Lower leg skin (tissue), 4 donors: ENCODE measurements at regions not wholly inside any gene's neighbourhood (a gene's known extent, or its start where the extent isn't known, plus 50 kb on each side); places are given as distances from the start of the nearest gene placed in this dataset.

ENCODE experiments used
- DNase-seq, 2 donors: peaks; one replicate each; pipeline ENCODE4 v3.0.0-alpha.2; 2019; ENCODE audit warnings: low spot score in 2 of 2
- H3K4me3 ChIP-seq: fragments of 200-600 bp; sonication (generic); 2 replicates; pipeline ENCODE4 v1.5.1; 2017; ENCODE audit warnings: mild to moderate bottlenecking, low read depth; ENCODE audit not compliant: poor library complexity, severe bottlenecking
- POLR2A ChIP-seq, 2 donors: fragments of 450-650 bp; IDR thresholded peaks; one replicate each; pipeline ENCODE4 v1.6.1; 2016 to 2017; ENCODE audit warnings: antibody characterized with exemption in 2 of 2, mild to moderate bottlenecking in 1 of 2, moderate library complexity in 1 of 2
- WGBS, 2 donors: methylation state at CpG; one replicate each; pipeline ENCODE4 v1.1.5; 2018; 5-methylcytosine and 5-hydroxymethylcytosine counted together
- intact Hi-C: fragments of 100-400 bp; cut with DNase I; formaldehyde crosslinking; loops from one replicate; pipeline ENCODE4 v1.15.0; 2023; ENCODE audit warnings: low total_unique reads
- TF ChIP-seq, protein P1 (sequence below), 3 donors: fragments of 450-650 bp; IDR thresholded peaks; one replicate each; pipeline ENCODE4 v1.5.1; 2016; ENCODE audit warnings: antibody characterized with exemption in 3 of 3, mild to moderate bottlenecking in 3 of 3, moderate library complexity in 2 of 3

DNA sequence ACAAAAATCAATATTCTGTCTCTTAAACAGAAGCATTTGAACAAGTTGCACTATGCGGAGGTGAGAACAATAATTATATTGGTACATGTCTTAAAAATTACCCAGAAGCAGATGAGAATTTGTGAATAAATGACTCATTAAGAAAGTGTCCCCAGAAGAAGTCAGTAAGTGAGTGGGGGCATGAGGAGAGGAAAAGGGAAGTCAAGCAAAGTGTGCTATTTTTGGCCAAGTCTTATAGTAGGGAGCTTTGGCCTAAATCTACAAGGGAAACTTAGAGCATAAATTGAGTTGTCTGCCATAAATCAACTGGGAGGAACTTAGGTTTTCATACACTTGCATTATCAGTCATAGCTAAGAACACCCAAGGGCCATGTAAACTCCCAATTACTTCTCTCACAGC, 86.9 kb upstream of the SATB1 start:
- intact Hi-C loops = no loop called here
- TF ChIP-seq, protein P1, sequence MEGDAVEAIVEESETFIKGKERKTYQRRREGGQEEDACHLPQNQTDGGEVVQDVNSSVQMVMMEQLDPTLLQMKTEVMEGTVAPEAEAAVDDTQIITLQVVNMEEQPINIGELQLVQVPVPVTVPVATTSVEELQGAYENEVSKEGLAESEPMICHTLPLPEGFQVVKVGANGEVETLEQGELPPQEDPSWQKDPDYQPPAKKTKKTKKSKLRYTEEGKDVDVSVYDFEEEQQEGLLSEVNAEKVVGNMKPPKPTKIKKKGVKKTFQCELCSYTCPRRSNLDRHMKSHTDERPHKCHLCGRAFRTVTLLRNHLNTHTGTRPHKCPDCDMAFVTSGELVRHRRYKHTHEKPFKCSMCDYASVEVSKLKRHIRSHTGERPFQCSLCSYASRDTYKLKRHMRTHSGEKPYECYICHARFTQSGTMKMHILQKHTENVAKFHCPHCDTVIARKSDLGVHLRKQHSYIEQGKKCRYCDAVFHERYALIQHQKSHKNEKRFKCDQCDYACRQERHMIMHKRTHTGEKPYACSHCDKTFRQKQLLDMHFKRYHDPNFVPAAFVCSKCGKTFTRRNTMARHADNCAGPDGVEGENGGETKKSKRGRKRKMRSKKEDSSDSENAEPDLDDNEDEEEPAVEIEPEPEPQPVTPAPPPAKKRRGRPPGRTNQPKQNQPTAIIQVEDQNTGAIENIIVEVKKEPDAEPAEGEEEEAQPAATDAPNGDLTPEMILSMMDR (IDR thresholded peaks at IDR 0.05) = no peak
- TF ChIP-seq POLR2A (IDR thresholded peaks at IDR 0.05) = no peak
- WGBS, 2 donors = 94 to 97% methylated on average over 1 of the region's 1 CpG

DNA sequence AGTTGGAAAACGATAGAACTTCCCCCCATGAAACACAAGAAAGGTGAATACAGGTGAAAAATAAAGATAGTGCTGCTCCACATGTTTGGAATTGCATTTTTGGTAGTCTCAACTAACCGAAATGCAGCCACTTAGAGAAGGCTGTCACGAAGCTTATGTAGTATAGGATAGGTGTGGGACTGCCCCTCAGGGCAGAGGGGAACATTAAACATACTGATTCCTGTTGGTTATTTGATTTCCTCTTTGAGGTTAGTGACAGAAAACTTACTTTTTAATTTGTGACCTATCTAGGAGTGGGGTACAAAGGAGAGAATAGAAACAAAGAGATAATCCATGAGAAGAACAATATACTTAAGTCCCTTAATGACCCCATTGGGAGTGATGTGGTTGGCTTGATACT, 85.8 kb upstream of the SATB1 start:
- WGBS, 2 donors = 64 to 68% methylated on average over 3 of the region's 3 CpGs
- no peak for DNase-seq
- H3K4me3 ChIP-seq = no peak overlapping the region
- intact Hi-C loops = no loop called here
- TF ChIP-seq, protein P1 (IDR thresholded peaks at IDR 0.05) = no peak
- no peak for TF ChIP-seq POLR2A (IDR thresholded peaks at IDR 0.05)

More for the DNA sequence above, 86.9 kb upstream of the SATB1 start:
- DNase-seq = no peak
- H3K4me3 ChIP-seq = no peak overlapping the region

DNA sequence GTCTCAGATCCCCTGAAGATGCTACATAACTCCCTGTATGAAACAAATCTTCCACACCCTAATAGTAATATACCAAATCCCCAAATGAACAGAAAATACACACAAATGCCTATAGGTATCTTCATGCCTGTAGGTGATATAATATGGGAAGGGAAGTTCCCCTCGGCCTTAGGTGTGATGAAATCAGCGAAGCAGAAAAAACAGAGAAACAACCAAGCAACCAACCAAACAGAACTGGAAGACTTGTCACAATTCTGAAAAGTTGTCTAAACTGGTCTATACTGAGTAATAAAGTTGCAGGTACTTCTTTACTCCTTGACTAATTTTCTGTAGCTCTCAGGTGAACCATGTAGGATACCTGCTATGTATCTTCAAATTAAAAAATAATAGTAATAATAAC, 82.2 kb upstream of the SATB1 start:
- WGBS, 2 donors = 81 to 87% methylated on average over 2 of the region's 2 CpGs

DNA sequence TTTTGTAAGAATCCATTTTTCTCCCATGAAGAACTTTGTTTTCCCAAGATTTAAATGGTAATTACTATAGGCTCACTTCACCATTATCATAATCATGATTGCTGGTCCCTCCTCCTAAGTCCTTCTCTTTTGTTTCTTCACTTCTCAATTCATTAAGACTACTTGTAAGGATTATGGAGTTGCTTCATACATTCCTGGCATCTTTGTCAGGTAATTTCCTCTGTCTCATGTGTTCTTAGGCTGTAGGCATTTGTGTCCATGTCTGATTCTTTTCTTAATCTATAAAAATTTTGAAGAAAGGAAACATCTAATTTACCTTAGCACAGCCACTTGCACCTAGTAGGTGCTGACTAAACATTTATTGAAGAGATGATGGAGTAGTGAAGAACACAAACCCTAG, 79.9 kb upstream of the SATB1 start:
- TF ChIP-seq, protein P1 (IDR thresholded peaks at IDR 0.05) = no peak
- no peak for TF ChIP-seq POLR2A (IDR thresholded peaks at IDR 0.05)
- no peak for DNase-seq
- H3K4me3 ChIP-seq = no peak overlapping the region
- intact Hi-C loops = no loop called here

More for the DNA sequence above, 82.2 kb upstream of the SATB1 start:
- H3K4me3 ChIP-seq = no peak overlapping the region
- DNase-seq = no peak
- no peak for TF ChIP-seq POLR2A (IDR thresholded peaks at IDR 0.05)
- TF ChIP-seq, protein P1 (IDR thresholded peaks at IDR 0.05) = no peak
- intact Hi-C loops = no loop called here

DNA sequence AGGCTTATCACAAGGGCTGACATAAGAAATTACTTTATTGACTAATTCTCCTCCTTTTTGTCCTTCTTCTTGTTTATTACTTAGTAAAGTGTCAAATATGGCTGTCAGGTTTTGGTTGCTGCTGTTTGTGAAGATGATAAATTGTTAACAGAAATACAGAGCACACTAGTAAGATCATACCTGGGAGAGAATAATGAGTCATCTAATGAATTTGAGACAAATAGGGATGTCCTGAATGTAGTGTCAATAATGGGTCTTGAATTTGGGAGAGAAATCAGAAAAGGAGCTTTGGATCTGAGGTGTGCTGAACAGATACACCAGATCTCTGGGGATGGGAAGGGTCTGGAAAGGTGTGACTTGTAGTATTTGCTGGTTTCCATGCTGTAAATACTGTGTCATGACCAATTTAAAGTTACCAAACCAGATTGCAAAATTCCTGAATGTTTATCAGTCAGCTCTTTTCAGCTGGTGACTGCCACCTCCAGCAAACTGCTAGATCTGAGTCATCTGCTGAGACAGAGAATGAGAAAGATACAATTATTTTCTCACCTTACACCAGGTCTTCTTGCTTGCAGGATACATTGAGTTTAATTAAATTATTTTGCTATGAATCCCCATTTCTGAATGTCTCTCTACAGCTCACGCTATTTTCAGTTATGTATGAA, 76.7 kb upstream of the SATB1 start:
- intact Hi-C loops = no loop called here
- TF ChIP-seq POLR2A (IDR thresholded peaks at IDR 0.05) = no peak
- TF ChIP-seq, protein P1 (IDR thresholded peaks at IDR 0.05) = no peak
- DNase-seq = no peak
- WGBS, 2 donors = 71 to 97% methylated on average over 1 of the region's 1 CpG
- no peak overlapping the region for H3K4me3 ChIP-seq

DNA sequence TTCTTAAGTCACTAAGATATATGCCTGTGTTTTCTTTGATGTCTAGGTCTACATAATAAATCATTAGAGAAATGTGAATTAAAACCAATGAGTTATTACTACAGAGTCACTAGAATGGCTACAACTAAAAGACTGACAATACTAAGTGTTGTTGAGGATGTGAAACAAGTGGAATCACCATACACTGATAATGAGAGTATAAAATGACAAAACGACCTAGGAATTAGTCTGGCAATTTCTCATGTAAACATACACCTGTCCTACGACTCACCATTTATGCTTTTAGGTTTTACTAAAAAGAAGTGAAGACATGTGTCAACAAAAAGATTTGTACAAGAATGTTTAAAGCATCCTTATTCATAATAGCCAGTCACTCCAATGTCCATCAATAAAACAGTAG, 75.2 kb upstream of the SATB1 start:
- intact Hi-C loops = no loop called here
- TF ChIP-seq, protein P1 (IDR thresholded peaks at IDR 0.05) = no peak
- TF ChIP-seq POLR2A (IDR thresholded peaks at IDR 0.05) = no peak
- WGBS, 2 donors = 64 to 74% methylated on average over 2 of the region's 2 CpGs

More for the DNA sequence above, 75.2 kb upstream of the SATB1 start:
- H3K4me3 ChIP-seq = no peak overlapping the region
- no peak for DNase-seq
